ENCODE measurements at regions not wholly inside any gene's neighbourhood (a gene's known extent, or its start where the extent isn't known, plus 50 kb on each side); places are given as distances from the start of the nearest gene placed in this dataset.

GRCh38 chr2:199685669-199686068 lies 165.3 kb downstream of the FTCDNL1 start:
- Histone ChIP-seq H3K4me3 (ENCODE audit: low read length in 2 of 2) (no peak overlapping the region), H3K36me3 (ENCODE audit: control insufficient read depth in 2 of 2, insufficient read depth in 2 of 2, low read length in 1 of 2) (no peaks in the 10 kb centered on the region), H3K27ac (ENCODE audit: low read depth in 1 of 2, low read length in 1 of 2) (no peak overlapping the region), H3K4me1 (ENCODE audit: control insufficient read depth in 2 of 2, insufficient read depth in 2 of 2, low read length in 2 of 2) (peaks cover 0 to 3% of the 10 kb centered on the region in 2 donors), H3K9me3 (ENCODE audit: control insufficient read depth in 2 of 2, insufficient read depth in 1 of 2, low read length in 1 of 2) (no peaks in the 10 kb centered on the region), H3K27me3 (ENCODE audit: control insufficient read depth in 2 of 2, insufficient read depth in 1 of 2, low read length in 1 of 2) (peaks cover 3 to 5% of the 10 kb centered on the region in 2 donors)
- peak; percentile 12 to 81 (median 41) for DNase-seq (ENCODE audit: low read depth in 6 of 9, low spot score in 9 of 9)

DNA sequence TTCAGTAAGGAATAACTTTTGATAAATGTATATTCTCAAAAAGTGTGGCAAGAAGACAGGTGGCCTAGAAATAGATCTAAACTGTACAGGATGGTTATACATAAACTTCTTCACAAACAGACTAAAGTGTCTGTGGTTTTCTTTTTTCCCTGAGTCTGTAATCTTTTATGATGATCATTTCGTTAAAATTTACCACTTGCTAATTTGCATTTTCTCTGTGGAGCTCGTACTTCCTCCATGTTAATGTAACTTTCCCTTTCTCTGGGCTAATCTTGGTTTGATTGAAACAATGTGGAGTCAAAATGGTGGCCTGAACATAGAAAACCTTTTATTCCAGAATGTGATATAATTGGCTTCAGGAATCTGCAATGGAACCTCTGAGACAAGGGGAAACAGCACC lies 166.2 kb downstream of the FTCDNL1 start:
- no peaks in the 10 kb centered on the region for H3K36me3 ChIP-seq (ENCODE audit: control insufficient read depth in 2 of 2, insufficient read depth in 2 of 2, low read length in 1 of 2)
- no peaks in the 10 kb centered on the region for H3K9me3 ChIP-seq (ENCODE audit: control insufficient read depth in 2 of 2, insufficient read depth in 1 of 2, low read length in 1 of 2)
- 25% methylated on average over 2 of the region's 2 CpGs for WGBS
- H3K4me3 ChIP-seq (ENCODE audit: low read length in 2 of 2): no peak overlapping the region
- no peak overlapping the region for H3K27ac ChIP-seq (ENCODE audit: low read depth in 1 of 2, low read length in 1 of 2)
- peak in 1 of 9 donors; percentile 2 for DNase-seq (ENCODE audit: low read depth in 6 of 9, low spot score in 9 of 9)
- H3K4me1 ChIP-seq (ENCODE audit: control insufficient read depth in 2 of 2, insufficient read depth in 2 of 2, low read length in 2 of 2): peaks cover 0 to 3% of the 10 kb centered on the region in 2 donors
- H3K27me3 ChIP-seq (ENCODE audit: control insufficient read depth in 2 of 2, insufficient read depth in 1 of 2, low read length in 1 of 2): peaks cover 3 to 7% of the 10 kb centered on the region in 2 donors

DNA sequence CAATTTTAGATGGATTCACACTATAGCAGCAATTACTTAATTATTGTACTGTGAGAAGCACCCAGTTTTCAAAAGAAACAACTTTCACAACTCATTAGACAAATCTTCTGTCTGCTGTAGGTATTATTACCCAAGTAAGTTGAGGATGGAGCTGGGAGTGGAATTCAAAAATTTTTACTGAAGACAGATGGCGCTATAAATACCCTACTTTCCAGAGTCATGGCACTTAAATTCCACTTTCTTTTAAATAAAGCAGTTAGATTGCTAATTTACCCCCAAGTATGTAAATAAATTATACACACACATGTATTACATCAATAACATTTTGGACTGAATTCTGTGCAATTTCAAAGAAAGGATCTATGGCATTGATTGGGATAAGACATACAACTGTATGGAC lies 166.8 kb downstream of the FTCDNL1 start:
- no peak overlapping the region for H3K4me3 ChIP-seq (ENCODE audit: low read length in 2 of 2)
- H3K9me3 ChIP-seq (ENCODE audit: control insufficient read depth in 2 of 2, insufficient read depth in 1 of 2, low read length in 1 of 2): no peaks in the 10 kb centered on the region
- 92% methylated on average over 1 of the region's 1 CpG for WGBS
- no peak overlapping the region for H3K27ac ChIP-seq (ENCODE audit: low read depth in 1 of 2, low read length in 1 of 2)
- no peaks in the 10 kb centered on the region for H3K36me3 ChIP-seq (ENCODE audit: control insufficient read depth in 2 of 2, insufficient read depth in 2 of 2, low read length in 1 of 2)
- H3K27me3 ChIP-seq (ENCODE audit: control insufficient read depth in 2 of 2, insufficient read depth in 1 of 2, low read length in 1 of 2): peaks cover 3 to 7% of the 10 kb centered on the region in 2 donors
- DNase-seq (ENCODE audit: low read depth in 6 of 9, low spot score in 9 of 9): no peak
- H3K4me1 ChIP-seq (ENCODE audit: control insufficient read depth in 2 of 2, insufficient read depth in 2 of 2, low read length in 2 of 2): peaks cover 0 to 3% of the 10 kb centered on the region in 2 donors

- Histone ChIP-seq H3K36me3 (ENCODE audit: control insufficient read depth in 2 of 2, insufficient read depth in 2 of 2, low read length in 1 of 2) (no peaks in the 10 kb centered on the region), H3K9me3 (ENCODE audit: control insufficient read depth in 2 of 2, insufficient read depth in 1 of 2, low read length in 1 of 2) (no peaks in the 10 kb centered on the region), H3K27ac (ENCODE audit: low read depth in 1 of 2, low read length in 1 of 2) (no peak overlapping the region), H3K27me3 (ENCODE audit: control insufficient read depth in 2 of 2, insufficient read depth in 1 of 2, low read length in 1 of 2) (peaks cover 3 to 7% of the 10 kb centered on the region in 2 donors), H3K4me3 (ENCODE audit: low read length in 2 of 2) (no peak overlapping the region), H3K4me1 (ENCODE audit: control insufficient read depth in 2 of 2, insufficient read depth in 2 of 2, low read length in 2 of 2) (peaks cover 0 to 3% of the 10 kb centered on the region in 2 donors)
- 95% methylated on average over 1 of the region's 1 CpG for WGBS
- no peak for DNase-seq (ENCODE audit: low read depth in 6 of 9, low spot score in 9 of 9)
Measured at GRCh38 chr2:199682001-199682400, 169.0 kb downstream of the FTCDNL1 start.

DNA sequence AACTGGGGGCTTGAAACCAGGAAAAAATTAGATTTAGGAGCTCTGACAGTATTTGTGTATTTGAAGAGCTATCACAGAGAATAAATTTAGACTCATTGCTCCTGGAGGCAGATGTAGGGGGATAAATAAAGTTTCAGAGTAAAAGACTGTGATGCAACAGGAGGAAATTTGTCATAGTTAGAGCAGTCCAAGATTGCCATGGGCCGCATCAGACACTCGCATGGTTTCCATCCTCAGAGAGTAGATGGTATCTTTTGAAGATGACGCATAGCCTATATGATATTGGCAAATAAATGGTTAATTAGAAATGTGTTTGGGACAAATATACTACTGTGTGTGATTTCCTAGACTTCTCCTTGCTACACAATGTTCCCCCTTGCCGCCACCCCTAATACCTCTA lies 170.5 kb downstream of the FTCDNL1 start:
- Histone ChIP-seq H3K4me1 (ENCODE audit: control insufficient read depth in 2 of 2, insufficient read depth in 2 of 2, low read length in 2 of 2) (peaks cover 0 to 3% of the 10 kb centered on the region in 2 donors), H3K27ac (ENCODE audit: low read depth in 1 of 2, low read length in 1 of 2) (no peak overlapping the region), H3K36me3 (ENCODE audit: control insufficient read depth in 2 of 2, insufficient read depth in 2 of 2, low read length in 1 of 2) (no peaks in the 10 kb centered on the region), H3K27me3 (ENCODE audit: control insufficient read depth in 2 of 2, insufficient read depth in 1 of 2, low read length in 1 of 2) (peaks cover 3 to 7% of the 10 kb centered on the region in 2 donors), H3K4me3 (ENCODE audit: low read length in 2 of 2) (no peak overlapping the region), H3K9me3 (ENCODE audit: control insufficient read depth in 2 of 2, insufficient read depth in 1 of 2, low read length in 1 of 2) (no peaks in the 10 kb centered on the region)
- DNase-seq (ENCODE audit: low read depth in 6 of 9, low spot score in 9 of 9): no peak
- 97% methylated on average over 4 of the region's 4 CpGs for WGBS

DNA sequence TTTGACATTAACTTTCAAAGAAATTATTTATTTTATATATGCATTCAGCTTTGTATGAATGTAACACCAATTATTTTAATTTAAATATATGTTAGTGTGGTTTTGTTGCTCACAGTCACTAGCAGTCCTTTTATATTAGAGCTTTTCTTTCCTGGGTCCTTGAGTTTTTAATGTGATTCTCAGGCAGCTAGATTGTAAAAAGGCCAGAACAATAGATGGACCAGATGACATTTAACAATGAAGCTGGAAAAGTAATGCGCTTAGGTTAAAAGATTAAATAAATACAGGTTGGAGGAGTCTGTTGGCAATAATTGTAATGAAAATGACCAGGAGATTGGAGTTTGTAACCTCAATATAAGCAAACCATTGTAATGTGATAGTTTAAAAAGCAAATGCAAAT lies 171.1 kb downstream of the FTCDNL1 start:
- no peaks in the 10 kb centered on the region for H3K4me1 ChIP-seq (ENCODE audit: control insufficient read depth in 2 of 2, insufficient read depth in 2 of 2, low read length in 2 of 2)
- no peak overlapping the region for H3K27ac ChIP-seq (ENCODE audit: low read depth in 1 of 2, low read length in 1 of 2)
- peaks cover 3% of the 10 kb centered on the region in 2 donors for H3K27me3 ChIP-seq (ENCODE audit: control insufficient read depth in 2 of 2, insufficient read depth in 1 of 2, low read length in 1 of 2)
- no peak overlapping the region for H3K4me3 ChIP-seq (ENCODE audit: low read length in 2 of 2)
- H3K36me3 ChIP-seq (ENCODE audit: control insufficient read depth in 2 of 2, insufficient read depth in 2 of 2, low read length in 1 of 2): no peaks in the 10 kb centered on the region
- WGBS: 99% methylated on average over 1 of the region's 1 CpG
- DNase-seq (ENCODE audit: low read depth in 6 of 9, low spot score in 9 of 9): no peak
- H3K9me3 ChIP-seq (ENCODE audit: control insufficient read depth in 2 of 2, insufficient read depth in 1 of 2, low read length in 1 of 2): no peaks in the 10 kb centered on the region

- Histone ChIP-seq H3K27ac (ENCODE audit: low read depth in 1 of 2, low read length in 1 of 2) (no peak overlapping the region), H3K9me3 (ENCODE audit: control insufficient read depth in 2 of 2, insufficient read depth in 1 of 2, low read length in 1 of 2) (no peaks in the 10 kb centered on the region), H3K27me3 (ENCODE audit: control insufficient read depth in 2 of 2, insufficient read depth in 1 of 2, low read length in 1 of 2) (peaks cover 0 to 2% of the 10 kb centered on the region in 2 donors), H3K36me3 (ENCODE audit: control insufficient read depth in 2 of 2, insufficient read depth in 2 of 2, low read length in 1 of 2) (no peaks in the 10 kb centered on the region), H3K4me1 (ENCODE audit: control insufficient read depth in 2 of 2, insufficient read depth in 2 of 2, low read length in 2 of 2) (no peaks in the 10 kb centered on the region), H3K4me3 (ENCODE audit: low read length in 2 of 2) (no peak overlapping the region)
- no peak for DNase-seq (ENCODE audit: low read depth in 6 of 9, low spot score in 9 of 9)
- 95% methylated on average over 4 of the region's 4 CpGs for WGBS
Measured at GRCh38 chr2:199677881-199678280, 173.1 kb downstream of the FTCDNL1 start.

DNA sequence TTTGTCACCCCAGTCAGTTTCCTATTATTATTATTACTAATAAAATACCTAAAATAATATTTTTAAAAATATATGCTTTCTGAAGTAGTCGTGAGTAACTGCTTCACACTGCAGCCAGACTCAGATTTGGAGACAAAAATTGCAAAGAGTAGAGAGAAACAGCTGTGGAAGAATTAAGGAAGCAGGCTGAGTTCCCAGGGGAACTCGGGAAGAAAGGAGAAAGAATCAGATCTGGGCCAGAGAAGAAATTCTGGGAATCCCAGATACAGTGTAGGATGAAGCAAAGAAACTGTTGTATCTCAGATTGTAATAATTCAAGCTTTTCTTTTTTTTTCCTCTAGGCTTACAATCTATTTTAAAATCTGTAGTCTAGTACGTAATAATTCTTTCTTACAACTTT lies 182.3 kb downstream of the FTCDNL1 start:
- no peak overlapping the region for H3K27ac ChIP-seq (ENCODE audit: low read depth in 1 of 2, low read length in 1 of 2)
- H3K4me1 ChIP-seq (ENCODE audit: control insufficient read depth in 2 of 2, insufficient read depth in 2 of 2, low read length in 2 of 2): no peaks in the 10 kb centered on the region
- 89% methylated on average over 3 of the region's 3 CpGs for WGBS
- no peak overlapping the region for H3K4me3 ChIP-seq (ENCODE audit: low read length in 2 of 2)
- no peak for DNase-seq (ENCODE audit: low read depth in 6 of 9, low spot score in 9 of 9)
- no peaks in the 10 kb centered on the region for H3K36me3 ChIP-seq (ENCODE audit: control insufficient read depth in 2 of 2, insufficient read depth in 2 of 2, low read length in 1 of 2)
- H3K27me3 ChIP-seq (ENCODE audit: control insufficient read depth in 2 of 2, insufficient read depth in 1 of 2, low read length in 1 of 2): no peaks in the 10 kb centered on the region
- no peaks in the 10 kb centered on the region for H3K9me3 ChIP-seq (ENCODE audit: control insufficient read depth in 2 of 2, insufficient read depth in 1 of 2, low read length in 1 of 2)

DNA sequence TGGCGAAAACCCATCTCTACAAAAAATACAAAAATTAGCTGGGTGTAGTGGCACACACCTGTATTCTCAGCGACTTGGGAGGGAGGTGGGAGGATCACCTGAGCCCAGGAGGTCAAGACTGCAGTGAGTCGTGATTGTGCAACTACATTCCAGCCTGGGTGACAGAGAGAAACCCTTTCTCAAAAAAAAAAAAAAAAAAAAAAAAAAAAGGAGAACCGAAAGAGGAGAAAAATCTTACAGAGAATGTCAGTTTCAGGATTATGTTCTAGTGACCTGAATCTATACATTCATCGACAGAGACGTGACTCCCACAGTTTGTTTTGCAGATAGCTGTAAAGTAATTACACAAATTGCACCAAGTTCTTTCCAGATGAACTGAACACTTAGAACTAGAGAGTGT lies 187.8 kb downstream of the FTCDNL1 start:
- Histone ChIP-seq H3K36me3 (ENCODE audit: control insufficient read depth in 2 of 2, insufficient read depth in 2 of 2, low read length in 1 of 2) (no peaks in the 10 kb centered on the region), H3K4me1 (ENCODE audit: control insufficient read depth in 2 of 2, insufficient read depth in 2 of 2, low read length in 2 of 2) (peaks cover 3% of the 10 kb centered on the region in 2 donors), H3K27me3 (ENCODE audit: control insufficient read depth in 2 of 2, insufficient read depth in 1 of 2, low read length in 1 of 2) (peaks cover 0 to 10% of the 10 kb centered on the region in 2 donors), H3K27ac (ENCODE audit: low read depth in 1 of 2, low read length in 1 of 2) (no peak overlapping the region), H3K9me3 (ENCODE audit: control insufficient read depth in 2 of 2, insufficient read depth in 1 of 2, low read length in 1 of 2) (peaks cover 0 to 7% of the 10 kb centered on the region in 2 donors), H3K4me3 (ENCODE audit: low read length in 2 of 2) (no peak overlapping the region)
- 81% methylated on average over 6 of the region's 6 CpGs for WGBS
- no peak for DNase-seq (ENCODE audit: low read depth in 6 of 9, low spot score in 9 of 9)

DNA sequence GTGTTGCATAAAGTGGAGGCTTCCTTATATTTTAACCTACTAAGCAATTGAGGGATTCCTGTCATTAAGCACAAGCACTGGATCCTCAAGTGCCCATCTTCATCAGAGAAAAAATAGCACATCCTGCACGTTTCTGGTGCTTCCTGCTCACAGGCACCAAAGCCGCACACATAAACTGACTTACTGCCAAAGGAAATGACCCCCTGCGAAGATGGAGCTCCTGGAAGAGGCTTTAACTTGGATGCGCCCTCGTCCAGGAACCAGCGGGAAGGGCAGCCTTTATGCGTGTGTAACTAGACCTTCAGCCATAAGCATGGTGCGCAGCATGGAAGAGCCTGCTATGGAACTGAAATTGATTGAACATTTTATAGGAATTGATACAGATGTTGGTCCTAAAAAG lies 188.7 kb downstream of the FTCDNL1 start:
- Histone ChIP-seq H3K9me3 (ENCODE audit: control insufficient read depth in 2 of 2, insufficient read depth in 1 of 2, low read length in 1 of 2) (peaks cover 0 to 7% of the 10 kb centered on the region in 2 donors), H3K4me3 (ENCODE audit: low read length in 2 of 2) (no peak overlapping the region), H3K27ac (ENCODE audit: low read depth in 1 of 2, low read length in 1 of 2) (no peak overlapping the region), H3K27me3 (ENCODE audit: control insufficient read depth in 2 of 2, insufficient read depth in 1 of 2, low read length in 1 of 2) (peaks cover 0 to 10% of the 10 kb centered on the region in 2 donors), H3K4me1 (ENCODE audit: control insufficient read depth in 2 of 2, insufficient read depth in 2 of 2, low read length in 2 of 2) (peaks cover 3% of the 10 kb centered on the region in 2 donors), H3K36me3 (ENCODE audit: control insufficient read depth in 2 of 2, insufficient read depth in 2 of 2, low read length in 1 of 2) (no peaks in the 10 kb centered on the region)
- 58% methylated on average over 8 of the region's 8 CpGs for WGBS
- DNase-seq (ENCODE audit: low read depth in 6 of 9, low spot score in 9 of 9): no peak

Data from thymus (tissue), 11 donors.